Skeletal muscle satellite cell (primary cell): ENCODE measurements at regions not wholly inside any gene's neighbourhood (a gene's known extent, or its start where the extent isn't known, plus 50 kb on each side); places are given as distances from the start of the nearest gene placed in this dataset.

ENCODE experiments used
- H3K27me3 ChIP-seq: 2 replicates; pipeline ENCODE4 v1.7.0; 2013; ENCODE audit warnings: low read length; ENCODE audit not compliant: control insufficient read depth, insufficient read depth
- H3K36me3 ChIP-seq: 2 replicates; pipeline ENCODE4 v1.7.0; 2013; ENCODE audit warnings: mild to moderate bottlenecking, control low read depth, low read length; ENCODE audit not compliant: insufficient read depth
- H3K4me1 ChIP-seq: 2 replicates; pipeline ENCODE4 v1.7.0; 2013; ENCODE audit warnings: low read length; ENCODE audit not compliant: control insufficient read depth, insufficient read depth
- H3K4me2 ChIP-seq: 2 replicates; pipeline ENCODE4 v1.7.0; 2013; ENCODE audit warnings: mild to moderate bottlenecking, low read length
- H3K4me3 ChIP-seq: 2 replicates; pipeline ENCODE4 v1.7.0; 2013; ENCODE audit warnings: low read length
- H3K9ac ChIP-seq: 2 replicates; pipeline ENCODE4 v1.7.0; 2013; ENCODE audit warnings: mild to moderate bottlenecking, low read depth, low read length, moderate library complexity
- H3K9me3 ChIP-seq: replicated peaks from 2 replicates; pipeline ENCODE4 v1.7.0; 2013; ENCODE audit warnings: mild to moderate bottlenecking, control low read depth, low read length

DNA sequence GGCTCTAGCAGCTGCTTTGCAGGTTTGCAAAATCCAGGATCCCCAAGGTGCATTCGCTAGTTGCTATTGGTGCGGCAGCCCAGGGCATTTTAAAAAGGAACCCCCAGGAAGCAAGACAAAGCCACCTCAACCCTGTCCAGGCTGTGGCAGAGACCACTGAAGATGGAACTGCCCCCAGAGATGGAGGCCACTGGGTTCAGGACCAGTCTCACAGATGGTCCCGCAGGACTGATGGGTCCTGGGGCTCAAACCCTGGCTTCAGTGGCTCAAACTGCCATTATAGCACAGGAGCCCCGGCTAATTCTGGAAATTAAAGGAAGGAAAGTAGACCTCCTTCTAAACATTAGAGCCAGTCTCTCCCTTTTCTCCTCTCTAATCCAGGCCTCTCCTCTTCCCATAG is 79.8 kb upstream of the TSPAN11 start:
- Histone ChIP-seq H3K9ac (no peak overlapping the region), H3K36me3 (no peaks in the 10 kb centered on the region), H3K4me2 (no peak overlapping the region), H3K4me1 (no peaks in the 10 kb centered on the region), H3K27me3 (peaks cover 25% of the 10 kb centered on the region), H3K9me3 (no peaks in the 10 kb centered on the region), H3K4me3 (no peak overlapping the region)

DNA sequence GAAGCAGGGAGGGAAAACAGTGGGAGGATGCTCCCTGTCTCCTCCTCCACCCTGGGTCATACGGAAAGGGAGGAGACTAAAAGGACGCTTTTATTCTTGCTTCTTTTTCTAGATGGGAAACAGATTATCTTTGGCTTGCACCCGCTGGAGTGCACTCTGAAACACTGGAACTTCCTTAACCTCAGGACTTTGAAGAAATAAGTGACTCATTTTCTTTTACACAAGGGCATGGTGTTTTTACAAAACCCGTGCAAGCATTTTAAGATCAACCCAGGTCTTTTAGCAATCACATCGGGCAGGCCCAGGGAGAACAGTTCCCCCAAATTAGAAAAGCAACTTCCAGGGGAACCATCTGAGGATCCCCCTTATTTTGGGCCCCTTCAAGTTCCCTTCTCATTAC is 80.9 kb upstream of the TSPAN11 start:
- Histone ChIP-seq H3K4me3 (no peak overlapping the region), H3K27me3 (peaks cover 24% of the 10 kb centered on the region), H3K4me2 (no peak overlapping the region), H3K36me3 (no peaks in the 10 kb centered on the region), H3K9ac (no peak overlapping the region), H3K4me1 (no peaks in the 10 kb centered on the region), H3K9me3 (no peaks in the 10 kb centered on the region)

DNA sequence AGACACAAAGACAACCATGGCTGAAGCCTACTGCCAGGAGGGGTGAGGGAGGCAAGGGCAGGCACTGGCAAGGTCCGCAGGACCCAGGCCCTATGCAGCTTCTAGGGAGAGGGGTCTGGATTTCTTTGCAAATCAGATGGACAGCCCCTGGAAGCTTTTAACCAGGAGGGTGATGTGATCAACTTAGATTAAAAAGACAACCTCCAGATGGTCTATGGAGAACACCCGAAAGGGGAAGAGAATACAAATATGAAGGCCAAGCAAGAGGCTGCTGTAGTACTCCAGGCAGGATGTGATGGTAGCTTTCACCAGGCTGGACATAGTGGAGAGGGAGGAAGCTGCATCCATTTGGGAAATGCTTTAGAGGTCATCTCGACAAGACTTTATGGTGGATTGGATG is 83.3 kb upstream of the TSPAN11 start:
- Histone ChIP-seq H3K4me2 (no peak overlapping the region), H3K9me3 (no peaks in the 10 kb centered on the region), H3K4me3 (no peak overlapping the region), H3K4me1 (no peaks in the 10 kb centered on the region), H3K27me3 (peaks cover 30% of the 10 kb centered on the region), H3K9ac (no peak overlapping the region), H3K36me3 (no peaks in the 10 kb centered on the region)

DNA sequence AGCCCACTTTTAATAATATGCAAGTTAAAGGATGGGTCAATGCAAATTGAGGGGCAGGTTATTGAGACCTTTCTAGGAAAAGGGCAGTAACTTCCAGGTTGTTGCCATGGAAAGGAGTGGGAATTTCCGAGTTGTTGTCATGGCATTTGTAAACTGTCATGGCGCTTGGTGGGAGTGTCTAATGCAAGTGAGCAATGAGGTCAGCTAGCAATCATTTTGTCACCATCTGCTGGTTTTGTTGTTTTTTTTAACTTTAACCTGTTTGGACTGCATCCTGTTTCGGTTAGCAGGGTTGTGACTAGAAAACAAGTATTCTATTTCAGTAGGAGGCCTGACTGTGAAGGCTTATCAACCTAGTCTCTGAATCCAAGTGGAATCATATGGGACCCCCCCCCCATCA is 85.8 kb upstream of the TSPAN11 start:
- H3K4me3 ChIP-seq = no peak overlapping the region
- no peak overlapping the region for H3K4me2 ChIP-seq
- H3K9me3 ChIP-seq = no peaks in the 10 kb centered on the region
- H3K27me3 ChIP-seq = peaks cover 55% of the 10 kb centered on the region
- no peaks in the 10 kb centered on the region for H3K4me1 ChIP-seq
- no peaks in the 10 kb centered on the region for H3K36me3 ChIP-seq
- no peak overlapping the region for H3K9ac ChIP-seq

DNA sequence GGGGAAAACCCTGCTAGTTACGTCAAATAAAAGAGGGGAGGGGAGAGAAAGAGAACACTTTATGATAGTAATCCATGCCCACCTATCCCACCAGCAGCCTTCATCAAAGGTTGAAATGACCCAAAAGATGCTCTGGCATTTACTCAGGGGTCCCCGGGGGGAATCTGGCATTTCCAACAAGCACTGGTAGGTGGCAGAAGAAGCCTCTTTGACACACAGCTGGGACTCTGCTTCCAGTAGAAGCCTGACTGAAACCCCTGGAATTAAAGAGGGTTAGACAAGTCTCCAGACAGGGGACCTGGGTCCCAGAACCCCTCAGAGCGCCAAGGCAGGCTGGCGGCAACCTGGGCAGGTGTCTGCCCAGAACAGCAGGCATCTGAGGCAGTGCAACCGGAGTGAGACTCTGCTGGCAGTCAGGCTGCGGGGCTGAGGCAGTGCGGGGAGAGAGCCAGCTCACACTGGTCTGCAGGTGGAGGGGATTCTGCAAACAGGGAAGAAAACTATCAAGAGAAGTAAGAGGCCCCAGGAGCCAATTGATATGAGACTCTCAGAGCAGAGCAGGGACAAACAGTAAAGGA is 85.0 kb upstream of the CAPRIN2 start:
- no peaks in the 10 kb centered on the region for H3K4me1 ChIP-seq
- no peaks in the 10 kb centered on the region for H3K9me3 ChIP-seq
- no peak overlapping the region for H3K4me2 ChIP-seq
- no peak overlapping the region for H3K9ac ChIP-seq
- no peaks in the 10 kb centered on the region for H3K36me3 ChIP-seq
- peaks cover 63% of the 10 kb centered on the region for H3K27me3 ChIP-seq
- H3K4me3 ChIP-seq = no peak overlapping the region

DNA sequence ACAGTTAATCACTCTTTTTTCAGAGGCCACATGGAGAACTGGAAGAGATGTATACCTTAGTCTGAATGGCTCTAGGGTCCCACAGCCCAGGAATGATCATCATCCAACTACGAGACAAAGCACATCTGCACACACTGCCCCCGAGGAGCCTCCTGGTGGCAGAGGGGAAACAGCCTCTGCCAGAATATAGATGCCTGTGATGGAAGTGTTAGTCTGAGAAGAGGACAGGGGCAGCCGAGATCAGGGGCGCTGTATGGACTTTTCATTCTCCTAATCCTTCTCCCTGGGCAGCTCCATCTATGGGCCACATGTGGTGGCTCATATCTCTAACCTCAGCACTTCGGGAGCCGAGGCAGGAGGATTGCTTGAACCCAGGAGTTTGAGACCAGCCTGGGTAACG is 82.8 kb upstream of the CAPRIN2 start:
- no peak overlapping the region for H3K9ac ChIP-seq
- no peaks in the 10 kb centered on the region for H3K36me3 ChIP-seq
- no peak overlapping the region for H3K4me3 ChIP-seq
- no peak overlapping the region for H3K4me2 ChIP-seq
- H3K4me1 ChIP-seq = no peaks in the 10 kb centered on the region
- peaks cover 67% of the 10 kb centered on the region for H3K27me3 ChIP-seq
- no peaks in the 10 kb centered on the region for H3K9me3 ChIP-seq

DNA sequence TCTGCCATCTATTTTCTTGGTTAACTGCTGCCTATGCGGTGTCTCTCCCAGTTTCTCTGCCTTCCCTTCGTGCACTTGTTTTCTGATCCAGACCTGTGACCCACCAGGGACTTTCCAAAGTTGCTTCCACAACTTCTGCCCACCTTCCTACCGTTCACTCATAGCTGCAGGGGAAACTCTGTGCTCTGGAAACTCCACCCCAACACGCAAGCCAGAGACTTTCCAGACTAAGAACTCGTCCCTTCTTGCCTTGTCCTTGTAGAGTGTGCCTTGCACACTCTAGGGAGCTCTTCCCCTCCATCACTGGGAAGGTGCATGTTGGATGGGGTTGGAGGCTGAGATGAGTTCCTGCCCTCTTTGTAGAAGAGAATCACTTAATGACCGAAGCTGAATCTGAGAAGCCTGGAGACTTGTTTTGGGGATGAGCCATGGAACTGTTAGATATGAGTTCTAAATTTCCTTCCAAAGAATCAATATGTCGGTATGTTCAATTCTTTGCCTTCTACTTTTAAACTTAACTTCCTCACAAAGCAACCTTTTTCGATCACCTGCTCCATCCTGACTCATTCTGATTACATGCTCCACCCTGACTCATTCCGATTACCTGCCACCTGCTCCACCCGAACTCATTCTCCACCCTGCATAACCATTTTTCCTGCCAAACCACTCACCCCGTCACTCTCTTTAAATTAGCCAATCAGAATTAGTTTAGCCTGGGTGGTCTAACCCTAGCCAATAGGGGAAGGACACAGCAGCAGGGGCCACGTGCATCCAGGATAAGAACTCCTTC is 82.1 kb upstream of the CAPRIN2 start:
- H3K9me3 ChIP-seq = no peaks in the 10 kb centered on the region
- H3K4me3 ChIP-seq = no peak overlapping the region
- H3K36me3 ChIP-seq = no peaks in the 10 kb centered on the region
- no peaks in the 10 kb centered on the region for H3K4me1 ChIP-seq
- peaks cover 60% of the 10 kb centered on the region for H3K27me3 ChIP-seq
- H3K4me2 ChIP-seq = no peak overlapping the region
- H3K9ac ChIP-seq = no peak overlapping the region

DNA sequence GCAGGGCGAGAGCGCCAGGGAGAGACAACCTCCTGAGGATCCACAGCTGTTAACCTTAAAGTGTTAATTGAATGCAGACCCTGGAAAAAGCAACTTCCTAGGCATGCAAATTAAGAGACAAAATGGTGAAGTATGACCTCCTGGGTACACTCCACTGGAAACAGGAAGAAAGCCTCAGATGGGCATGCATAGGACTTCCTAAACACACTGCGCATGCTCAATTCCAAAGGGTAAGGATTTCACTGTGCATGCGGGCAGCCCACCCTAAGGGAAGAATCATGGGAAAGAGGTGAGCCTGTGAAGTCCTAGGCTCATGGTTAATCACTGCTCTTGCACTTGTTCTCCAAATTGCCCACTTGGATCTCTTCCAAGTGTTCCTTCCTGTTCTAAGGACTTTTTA is 80.5 kb upstream of the CAPRIN2 start:
- Histone ChIP-seq H3K27me3 (peaks cover 62% of the 10 kb centered on the region), H3K4me1 (no peaks in the 10 kb centered on the region)

DNA sequence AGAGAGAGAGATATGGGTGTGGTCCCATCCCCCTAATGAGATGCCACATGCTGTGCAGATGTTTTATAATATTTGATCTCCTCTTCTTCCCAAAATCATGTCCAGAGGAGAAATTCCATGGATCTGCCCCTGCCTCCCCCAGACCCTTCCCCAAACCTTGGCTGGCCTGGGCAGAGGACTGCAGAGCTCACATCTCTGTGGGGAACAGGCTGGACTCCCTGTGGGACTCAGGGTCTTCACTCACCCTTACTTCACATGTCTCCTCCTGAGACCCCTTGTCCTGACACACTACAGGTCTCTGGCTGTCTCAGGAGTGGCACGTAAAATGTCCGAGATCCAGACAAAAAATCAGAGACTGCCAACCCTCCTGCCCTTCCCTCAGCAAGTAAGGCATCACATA is 76.0 kb upstream of the CAPRIN2 start:
- Histone ChIP-seq H3K36me3 (no peaks in the 10 kb centered on the region), H3K27me3 (peaks cover 50% of the 10 kb centered on the region), H3K9me3 (no peaks in the 10 kb centered on the region), H3K9ac (no peak overlapping the region), H3K4me1 (no peaks in the 10 kb centered on the region), H3K4me2 (no peak overlapping the region), H3K4me3 (no peak overlapping the region)

More for the DNA sequence above, 80.5 kb upstream of the CAPRIN2 start:
- no peaks in the 10 kb centered on the region for H3K9me3 ChIP-seq
- no peaks in the 10 kb centered on the region for H3K36me3 ChIP-seq
- H3K4me3 ChIP-seq = no peak overlapping the region
- H3K4me2 ChIP-seq = no peak overlapping the region
- H3K9ac ChIP-seq = no peak overlapping the region

DNA sequence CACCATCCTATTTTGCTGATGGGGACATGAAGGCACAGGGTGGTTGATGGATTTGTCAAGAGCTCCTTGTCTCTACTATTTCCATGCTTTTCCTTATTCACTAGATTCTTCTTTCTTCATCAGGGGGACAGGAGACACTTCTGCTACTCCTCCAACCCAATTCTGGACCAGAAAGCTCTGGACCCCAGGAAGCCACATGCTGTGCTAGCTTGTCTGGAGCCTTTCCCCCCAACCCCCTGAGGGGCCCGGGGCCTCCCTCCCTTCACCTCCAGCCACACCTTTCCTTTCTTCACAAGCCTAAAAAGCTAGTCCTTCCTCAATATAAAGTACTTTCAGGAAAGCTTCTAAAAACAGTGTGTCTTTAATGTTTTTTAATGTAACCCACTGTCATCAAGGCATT is 75.1 kb upstream of the CAPRIN2 start:
- Histone ChIP-seq H3K4me2 (no peak overlapping the region), H3K27me3 (peaks cover 43% of the 10 kb centered on the region), H3K4me3 (no peak overlapping the region)

DNA sequence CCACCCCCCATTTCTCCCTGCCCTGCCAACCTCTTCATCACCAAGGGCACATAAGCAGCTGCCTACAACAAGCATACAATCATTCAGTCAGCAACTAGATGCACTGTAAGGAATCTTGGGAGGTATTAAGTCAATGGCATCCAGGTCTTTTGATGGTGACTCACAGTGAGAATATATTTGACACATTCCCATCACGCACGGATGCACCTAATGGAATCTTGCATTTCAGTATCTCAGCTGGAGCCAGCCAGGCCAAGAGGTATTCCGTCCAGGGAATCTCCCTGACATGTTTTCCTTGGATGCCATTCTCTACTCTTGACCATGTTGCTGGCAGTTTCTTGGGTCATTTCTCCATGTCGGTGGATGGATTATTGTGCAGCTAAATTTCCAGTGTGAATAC is 73.9 kb upstream of the CAPRIN2 start:
- Histone ChIP-seq H3K27me3 (peaks cover 36% of the 10 kb centered on the region), H3K36me3 (no peaks in the 10 kb centered on the region), H3K4me2 (no peak overlapping the region), H3K9me3 (no peaks in the 10 kb centered on the region), H3K4me1 (no peaks in the 10 kb centered on the region), H3K9ac (no peak overlapping the region), H3K4me3 (no peak overlapping the region)

More for the DNA sequence above, 75.1 kb upstream of the CAPRIN2 start:
- Histone ChIP-seq H3K9ac (no peak overlapping the region), H3K9me3 (no peaks in the 10 kb centered on the region), H3K36me3 (no peaks in the 10 kb centered on the region), H3K4me1 (no peaks in the 10 kb centered on the region)
